Body of pancreas (tissue), 4 donors: ENCODE measurements at regions not wholly inside any gene's neighbourhood (a gene's known extent, or its start where the extent isn't known, plus 50 kb on each side); places are given as distances from the start of the nearest gene placed in this dataset.

ENCODE experiments used
- CTCF ChIP-seq, 7 experiments: fragments of 450-650 bp in 4 of 7; fragments of 200-600 bp in 3 of 7; sonication (generic) in 3 of 7; IDR thresholded peaks; one replicate each; pipeline ENCODE4 v1.5.1; 2016 to 2019; ENCODE audit warnings: antibody characterized with exemption in 7 of 7
- POLR2A ChIP-seq, 3 donors: fragments of 450-650 bp; IDR thresholded peaks; one replicate each; pipeline ENCODE4 v1.6.1; 2016; ENCODE audit warnings: antibody characterized with exemption in 3 of 3, mild to moderate bottlenecking in 2 of 3

DNA sequence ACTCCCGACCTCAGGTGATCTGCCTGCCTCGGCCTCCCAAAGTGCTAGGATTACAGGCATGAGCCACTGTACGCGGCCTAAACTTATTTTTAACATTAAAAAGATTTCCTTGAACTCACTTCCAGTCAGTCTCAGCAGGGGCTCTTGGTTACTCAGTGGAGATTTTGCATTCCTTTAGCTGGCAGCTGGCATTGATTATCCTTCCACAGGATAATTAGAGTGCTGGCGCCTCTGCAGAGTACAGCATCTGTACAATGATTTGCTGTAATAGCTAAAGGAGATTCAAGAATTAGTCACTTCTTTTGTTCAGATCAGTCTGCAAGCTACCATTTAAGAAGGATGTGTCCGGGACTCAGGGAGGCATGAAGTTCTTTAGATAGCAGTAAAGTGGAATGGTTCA is 125.0 kb upstream of the NPY start:
- TF ChIP-seq CTCF (IDR thresholded peaks at IDR 0.05) (no peak), POLR2A (IDR thresholded peaks at IDR 0.05) (no peak)
